Mucosa of descending colon (tissue), 3 donors: ENCODE measurements at regions not wholly inside any gene's neighbourhood (a gene's known extent, or its start where the extent isn't known, plus 50 kb on each side); places are given as distances from the start of the nearest gene placed in this dataset.

Experiments used
- ATAC-seq: fragments of 200-7000 bp; cut with Tn5 transposase; one replicate; pipeline ENCODE4 v1.9.1; 2020; ENCODE audit warnings: mild to moderate bottlenecking, moderate library complexity
- DNase-seq, 3 donors: peaks; one replicate each; pipeline ENCODE4 v3.0.0-alpha.2; 2020
- H3K36me3 ChIP-seq: fragments of 200-600 bp; one replicate; pipeline ENCODE4 v1.8.0; 2021; ENCODE audit warnings: low read depth, mild to moderate bottlenecking
- H3K4me1 ChIP-seq: fragments of 200-600 bp; one replicate; pipeline ENCODE4 v1.8.0; 2021; ENCODE audit warnings: low read depth, mild to moderate bottlenecking
- H3K4me3 ChIP-seq: fragments of 200-600 bp; one replicate; pipeline ENCODE4 v1.8.0; 2021; ENCODE audit warnings: mild to moderate bottlenecking
- H3K9me3 ChIP-seq: fragments of 200-600 bp; one replicate; pipeline ENCODE4 v1.8.0; 2021; ENCODE audit warnings: mild to moderate bottlenecking
- intact Hi-C, 2 donors: fragments of 100-400 bp; cut with DNase I in 1 of 2; cut with micrococcal nuclease in 1 of 2; formaldehyde crosslinking; loops; one replicate each; pipeline versions ENCODE4 v1.11.0 to v1.11.1; 2022; cut with DNase I, micrococcal nuclease
- TF ChIP-seq, protein P1 (sequence below): fragments of 200-600 bp; IDR thresholded peaks from one replicate; pipeline ENCODE4 v1.8.0; 2022; ENCODE audit warnings: antibody characterized with exemption, mild to moderate bottlenecking
- donor health status: DM: no; HTN: no; CAD: no; lungs with moderate emphysema.
- donor health status: DM: no; HTN: no; CAD: no.
- donor health status: DM: no; HTN: yes; CAD: no.

DNA sequence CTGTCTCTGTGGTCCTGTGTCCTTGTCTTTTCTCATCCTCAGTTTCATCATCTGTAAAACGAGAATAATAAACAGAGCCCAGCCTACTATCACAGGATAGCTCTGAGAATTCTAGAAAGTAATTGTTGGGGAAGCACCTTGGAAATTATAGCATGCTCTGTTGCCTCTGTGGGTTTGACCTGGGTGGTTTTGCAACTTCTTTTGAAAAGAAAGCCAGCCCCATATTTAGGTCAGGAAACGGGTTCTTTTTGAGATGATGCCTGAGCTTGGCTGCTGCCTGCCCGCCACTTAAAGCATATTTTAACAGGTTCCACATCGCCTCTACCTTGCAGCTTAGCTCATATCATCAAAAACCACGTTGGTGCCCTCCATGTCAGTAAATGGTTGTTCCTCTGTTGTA is 111.1 kb downstream of the TLR4 start:
- ATAC-seq = no peak
- H3K4me1 ChIP-seq = no peaks in the 10 kb centered on the region
- H3K4me3 ChIP-seq = no peak overlapping the region
- no peaks in the 10 kb centered on the region for H3K36me3 ChIP-seq
- TF ChIP-seq, protein P1, sequence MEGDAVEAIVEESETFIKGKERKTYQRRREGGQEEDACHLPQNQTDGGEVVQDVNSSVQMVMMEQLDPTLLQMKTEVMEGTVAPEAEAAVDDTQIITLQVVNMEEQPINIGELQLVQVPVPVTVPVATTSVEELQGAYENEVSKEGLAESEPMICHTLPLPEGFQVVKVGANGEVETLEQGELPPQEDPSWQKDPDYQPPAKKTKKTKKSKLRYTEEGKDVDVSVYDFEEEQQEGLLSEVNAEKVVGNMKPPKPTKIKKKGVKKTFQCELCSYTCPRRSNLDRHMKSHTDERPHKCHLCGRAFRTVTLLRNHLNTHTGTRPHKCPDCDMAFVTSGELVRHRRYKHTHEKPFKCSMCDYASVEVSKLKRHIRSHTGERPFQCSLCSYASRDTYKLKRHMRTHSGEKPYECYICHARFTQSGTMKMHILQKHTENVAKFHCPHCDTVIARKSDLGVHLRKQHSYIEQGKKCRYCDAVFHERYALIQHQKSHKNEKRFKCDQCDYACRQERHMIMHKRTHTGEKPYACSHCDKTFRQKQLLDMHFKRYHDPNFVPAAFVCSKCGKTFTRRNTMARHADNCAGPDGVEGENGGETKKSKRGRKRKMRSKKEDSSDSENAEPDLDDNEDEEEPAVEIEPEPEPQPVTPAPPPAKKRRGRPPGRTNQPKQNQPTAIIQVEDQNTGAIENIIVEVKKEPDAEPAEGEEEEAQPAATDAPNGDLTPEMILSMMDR = no peak
- intact Hi-C loops = no loop called here
- no peak for DNase-seq
- no peaks in the 10 kb centered on the region for H3K9me3 ChIP-seq

DNA sequence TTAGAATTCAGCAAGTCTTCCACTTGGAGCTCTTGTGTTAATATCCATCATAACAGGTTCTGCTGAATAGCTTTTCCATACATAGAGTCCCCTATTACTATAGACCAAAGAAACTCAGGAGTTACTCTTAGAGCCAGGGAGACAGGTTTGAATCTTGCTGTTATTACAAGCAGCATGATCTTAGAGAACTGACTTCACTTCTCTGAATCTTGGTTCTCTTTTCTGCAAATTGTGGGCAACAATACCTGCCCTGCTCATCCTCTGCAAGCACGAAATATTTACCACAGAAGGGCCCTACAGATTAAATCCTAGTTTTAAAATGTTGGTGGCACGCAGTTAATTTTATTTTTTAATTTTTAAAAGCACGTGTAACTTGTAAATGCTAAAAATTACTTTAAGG is 111.7 kb downstream of the TLR4 start:
- Histone ChIP-seq H3K4me3 (no peak overlapping the region), H3K9me3 (no peaks in the 10 kb centered on the region), H3K36me3 (no peaks in the 10 kb centered on the region), H3K4me1 (no peaks in the 10 kb centered on the region)
- ATAC-seq = no peak
- intact Hi-C loops = no loop called here
- no peak for DNase-seq
- TF ChIP-seq, protein P1 = no peak

- Histone ChIP-seq H3K4me1 (no peaks in the 10 kb centered on the region), H3K9me3 (no peaks in the 10 kb centered on the region), H3K36me3 (no peaks in the 10 kb centered on the region), H3K4me3 (no peak overlapping the region)
- intact Hi-C loops = no loop called here
- ATAC-seq (no peak), DNase-seq (no peak)
- TF ChIP-seq, protein P1 = no peak
Observed at GRCh38 chr9:117821954-117822353, 117.8 kb downstream of the TLR4 start.

DNA sequence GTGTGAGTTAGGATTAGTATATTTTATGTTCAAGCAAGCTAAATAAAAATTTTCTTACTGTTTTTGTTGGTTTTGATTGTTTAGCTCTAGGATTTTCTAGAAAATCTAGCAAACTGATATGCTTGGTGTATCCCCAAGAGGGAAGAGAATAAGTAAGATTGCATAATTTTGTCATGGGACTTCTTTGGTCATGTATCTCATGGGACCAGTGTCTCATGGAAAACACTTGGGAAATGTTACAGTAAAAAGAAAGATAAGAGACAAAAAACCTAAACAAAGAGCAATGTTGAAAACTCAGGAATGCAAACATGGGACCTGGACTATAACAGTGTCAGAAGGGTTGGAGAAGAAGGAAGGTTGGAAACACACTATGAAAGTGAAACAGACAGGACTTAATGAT is 119.4 kb downstream of the TLR4 start:
- ATAC-seq (no peak), DNase-seq (no peak)
- no peak overlapping the region for H3K4me3 ChIP-seq
- no peaks in the 10 kb centered on the region for H3K4me1 ChIP-seq
- intact Hi-C loops = no loop called here
- H3K36me3 ChIP-seq = no peaks in the 10 kb centered on the region
- H3K9me3 ChIP-seq = no peaks in the 10 kb centered on the region
- TF ChIP-seq, protein P1 = no peak

GRCh38 chr9:117825609-117826347 is 121.6 kb downstream of the TLR4 start:
- TF ChIP-seq, protein P1 = no peak
- H3K4me3 ChIP-seq = no peak overlapping the region
- no peaks in the 10 kb centered on the region for H3K9me3 ChIP-seq
- DNase-seq = peak in 1 of 3 donors; percentile 10
- no peaks in the 10 kb centered on the region for H3K36me3 ChIP-seq
- intact Hi-C loops = no loop called here
- ATAC-seq = peak; percentile 49
- no peaks in the 10 kb centered on the region for H3K4me1 ChIP-seq

- Histone ChIP-seq H3K4me3 (no peak overlapping the region), H3K9me3 (no peaks in the 10 kb centered on the region), H3K36me3 (no peaks in the 10 kb centered on the region), H3K4me1 (no peaks in the 10 kb centered on the region)
- TF ChIP-seq, protein P1 = no peak
- ATAC-seq = no peak
- intact Hi-C loops = no loop called here
- DNase-seq = no peak
Observed at GRCh38 chr9:117826837-117827236, 122.6 kb downstream of the TLR4 start.
